NT2/D1 (cell line): ENCODE measurements at regions not wholly inside any gene's neighbourhood (a gene's known extent, or its start where the extent isn't known, plus 50 kb on each side); places are given as distances from the start of the nearest gene placed in this dataset.

Experiments used
- DNase-seq: peaks from one replicate; pipeline ENCODE4 v3.0.0-alpha.2; 2011; ENCODE audit warnings: low read depth, low spot score
- H3K27me3 ChIP-seq: 2 replicates; pipeline ENCODE4 v1.6.0; 2011; ENCODE audit warnings: mild to moderate bottlenecking; ENCODE audit not compliant: insufficient read length, insufficient read depth
- H3K36me3 ChIP-seq: 2 replicates; pipeline ENCODE4 v1.6.1; 2011; ENCODE audit warnings: mild to moderate bottlenecking, low read length, mixed read lengths; ENCODE audit not compliant: insufficient read depth, insufficient read length
- H3K4me1 ChIP-seq: 2 replicates; pipeline ENCODE4 v1.5.1; 2011; ENCODE audit not compliant: insufficient read depth, insufficient read length
- H3K4me3 ChIP-seq: 2 replicates; pipeline ENCODE4 v1.5.1; 2011; ENCODE audit warnings: low read depth; ENCODE audit not compliant: insufficient read length
- H3K9ac ChIP-seq: 2 replicates; pipeline ENCODE4 v1.6.0; 2011; ENCODE audit warnings: low read depth; ENCODE audit not compliant: insufficient read length
- H3K9me3 ChIP-seq: 2 replicates; pipeline ENCODE4 v1.5.1; 2011; ENCODE audit warnings: mild to moderate bottlenecking, low read length; ENCODE audit not compliant: insufficient read depth
- SUZ12 ChIP-seq: IDR thresholded peaks from 2 replicates; pipeline ENCODE4 v1.6.1; 2011; ENCODE audit not compliant: insufficient read length, insufficient read depth; ENCODE audit errors: extremely low read depth
- YY1 ChIP-seq: IDR thresholded peaks from 2 replicates; pipeline ENCODE4 v1.6.1; 2011; ENCODE audit not compliant: insufficient read length, insufficient read depth
- ZNF274 ChIP-seq: IDR thresholded peaks from 2 replicates; pipeline ENCODE4 v1.6.1; 2011; ENCODE audit warnings: mild to moderate bottlenecking, low read depth, low read length

GRCh38 chr6:67759001-67759400 lies 876.1 kb upstream of the ADGRB3 start:
- TF ChIP-seq ZNF274 = no peak
- TF ChIP-seq SUZ12 = no peak
- no peak for TF ChIP-seq YY1
- DNase-seq = no peak
- no peaks in the 10 kb centered on the region for H3K9me3 ChIP-seq
- no peaks in the 10 kb centered on the region for H3K36me3 ChIP-seq
- no peak overlapping the region for H3K4me3 ChIP-seq
- no peak overlapping the region for H3K9ac ChIP-seq
- H3K4me1 ChIP-seq = no peaks in the 10 kb centered on the region
- H3K27me3 ChIP-seq = no peaks in the 10 kb centered on the region

GRCh38 chr6:67757465-67758033 lies 877.5 kb upstream of the ADGRB3 start:
- Histone ChIP-seq H3K4me1 (no peaks in the 10 kb centered on the region), H3K4me3 (no peak overlapping the region), H3K9me3 (no peaks in the 10 kb centered on the region), H3K9ac (no peak overlapping the region), H3K36me3 (no peaks in the 10 kb centered on the region), H3K27me3 (no peaks in the 10 kb centered on the region)
- no peak for DNase-seq
- TF ChIP-seq SUZ12 (no peak), YY1 (no peak), ZNF274 (no peak)

DNA sequence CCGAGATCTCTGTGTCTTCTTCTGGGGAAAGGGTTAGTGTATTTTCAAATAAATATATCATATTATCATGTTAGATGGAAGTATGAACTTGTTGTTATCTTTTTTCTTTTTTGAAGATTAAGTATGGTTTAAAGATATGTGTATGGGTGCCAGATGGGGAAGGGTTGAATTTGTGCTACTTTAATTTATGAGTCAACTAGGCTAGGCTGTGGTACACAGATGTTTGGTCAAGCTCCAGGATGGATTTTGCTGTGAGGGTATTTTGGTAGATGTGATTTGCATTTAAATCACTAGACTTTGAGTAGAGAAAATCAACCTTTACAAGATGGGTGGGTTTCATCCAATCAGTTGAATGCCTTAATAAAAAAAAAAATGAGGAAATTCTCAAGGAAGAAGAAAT lies 886.6 kb upstream of the ADGRB3 start:
- Histone ChIP-seq H3K4me3 (no peak overlapping the region), H3K36me3 (no peaks in the 10 kb centered on the region), H3K9ac (no peak overlapping the region), H3K9me3 (no peaks in the 10 kb centered on the region), H3K27me3 (no peaks in the 10 kb centered on the region), H3K4me1 (no peaks in the 10 kb centered on the region)
- no peak for DNase-seq
- TF ChIP-seq ZNF274 (no peak), YY1 (no peak), SUZ12 (no peak)

DNA sequence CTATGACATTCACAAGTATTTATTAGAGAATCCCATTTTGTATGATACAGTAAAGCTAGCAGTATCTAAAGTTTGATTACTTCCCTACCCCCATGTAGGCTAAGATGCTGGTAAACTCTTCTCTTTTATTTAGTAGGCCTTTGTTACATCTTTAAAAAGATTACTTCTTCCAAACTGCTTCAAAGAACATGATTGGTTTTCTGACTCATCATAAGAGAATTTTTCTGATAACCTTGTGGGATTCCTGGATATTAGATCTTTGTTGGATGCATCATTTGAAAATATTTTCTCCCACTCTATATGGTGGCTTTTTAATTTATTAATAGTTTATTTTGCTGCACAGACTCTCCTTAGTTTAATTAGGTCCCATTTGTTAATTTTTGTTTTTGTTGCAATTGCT lies 898.3 kb upstream of the ADGRB3 start:
- TF ChIP-seq YY1 (no peak), SUZ12 (no peak), ZNF274 (no peak)
- no peak overlapping the region for H3K9ac ChIP-seq
- H3K27me3 ChIP-seq = no peaks in the 10 kb centered on the region
- H3K4me3 ChIP-seq = no peak overlapping the region
- H3K9me3 ChIP-seq = no peaks in the 10 kb centered on the region
- no peaks in the 10 kb centered on the region for H3K36me3 ChIP-seq
- no peak for DNase-seq
- no peaks in the 10 kb centered on the region for H3K4me1 ChIP-seq

- no peak overlapping the region for H3K4me3 ChIP-seq
- no peak overlapping the region for H3K9ac ChIP-seq
- H3K4me1 ChIP-seq = no peaks in the 10 kb centered on the region
- no peak for DNase-seq
- no peak for TF ChIP-seq SUZ12
- no peak for TF ChIP-seq ZNF274
- TF ChIP-seq YY1 = no peak
- no peaks in the 10 kb centered on the region for H3K9me3 ChIP-seq
- H3K36me3 ChIP-seq = no peaks in the 10 kb centered on the region
- H3K27me3 ChIP-seq = no peaks in the 10 kb centered on the region
These were observed 898.9 kb upstream of the ADGRB3 start for GRCh38 chr6:67736161-67736560.

GRCh38 chr6:67735623-67736022 lies 899.5 kb upstream of the ADGRB3 start:
- Histone ChIP-seq H3K4me1 (no peaks in the 10 kb centered on the region), H3K36me3 (no peaks in the 10 kb centered on the region), H3K4me3 (no peak overlapping the region), H3K9ac (no peak overlapping the region), H3K27me3 (no peaks in the 10 kb centered on the region), H3K9me3 (no peaks in the 10 kb centered on the region)
- TF ChIP-seq SUZ12 (no peak), ZNF274 (no peak), YY1 (no peak)
- DNase-seq = no peak

- TF ChIP-seq YY1 = no peak
- no peak for TF ChIP-seq ZNF274
- no peak for TF ChIP-seq SUZ12
- Histone ChIP-seq H3K9ac (no peak overlapping the region), H3K27me3 (no peaks in the 10 kb centered on the region), H3K36me3 (no peaks in the 10 kb centered on the region), H3K4me1 (no peaks in the 10 kb centered on the region), H3K9me3 (peaks cover 8% of the 10 kb centered on the region; the same call in 1 of the 2 replicates), H3K4me3 (no peak overlapping the region)
- no peak for DNase-seq
These were observed 912.2 kb upstream of the ADGRB3 start for GRCh38 chr6:67722861-67723261.

DNA sequence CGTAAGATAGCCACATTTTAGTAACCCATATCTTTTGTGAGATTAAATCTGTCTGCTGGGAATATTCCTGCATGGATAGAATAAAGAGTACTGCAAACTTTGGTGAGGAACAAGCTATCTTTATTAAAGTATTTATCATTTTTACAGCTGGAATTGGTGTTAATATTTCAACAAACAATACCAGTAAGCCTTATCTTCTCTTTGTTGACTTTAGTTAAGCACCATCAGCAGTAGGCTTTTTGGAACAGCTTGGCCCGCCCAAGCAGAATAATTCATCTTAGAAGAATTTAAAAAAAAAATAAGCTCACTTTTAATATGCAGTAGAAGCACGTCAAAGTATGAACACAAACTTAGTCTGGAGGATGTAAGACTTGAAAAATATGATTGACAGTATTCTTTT lies 917.8 kb upstream of the ADGRB3 start:
- H3K9me3 ChIP-seq = no peaks in the 10 kb centered on the region
- no peak overlapping the region for H3K4me3 ChIP-seq
- H3K4me1 ChIP-seq = no peaks in the 10 kb centered on the region
- DNase-seq = no peak
- no peaks in the 10 kb centered on the region for H3K36me3 ChIP-seq
- no peaks in the 10 kb centered on the region for H3K27me3 ChIP-seq
- TF ChIP-seq YY1 (no peak), SUZ12 (no peak), ZNF274 (no peak)
- no peak overlapping the region for H3K9ac ChIP-seq
